ENCODE measurements at regions not wholly inside any gene's neighbourhood (a gene's known extent, or its start where the extent isn't known, plus 50 kb on each side); places are given as distances from the start of the nearest gene placed in this dataset.

DNA sequence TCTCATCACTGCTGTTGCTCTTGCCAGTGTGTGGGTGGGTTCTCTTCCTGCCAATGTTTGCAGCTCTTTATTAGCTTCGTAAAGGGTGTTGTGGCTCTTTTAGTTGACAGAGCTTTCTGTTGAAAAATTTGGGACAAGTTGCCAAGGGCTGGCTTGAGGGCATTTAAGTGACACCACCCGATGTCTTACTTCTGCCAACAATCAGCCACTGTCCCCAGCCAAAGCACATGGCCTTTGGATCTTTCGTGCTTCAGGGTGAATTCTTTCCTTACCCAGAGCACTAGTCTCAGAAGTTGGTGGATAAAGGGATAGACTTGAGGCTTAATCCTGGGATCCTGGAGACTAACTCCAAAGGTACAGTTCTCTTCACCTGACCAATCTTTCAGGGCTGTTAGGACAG is 113.6 kb downstream of the SOX3 start:
- TF ChIP-seq, protein P1, sequence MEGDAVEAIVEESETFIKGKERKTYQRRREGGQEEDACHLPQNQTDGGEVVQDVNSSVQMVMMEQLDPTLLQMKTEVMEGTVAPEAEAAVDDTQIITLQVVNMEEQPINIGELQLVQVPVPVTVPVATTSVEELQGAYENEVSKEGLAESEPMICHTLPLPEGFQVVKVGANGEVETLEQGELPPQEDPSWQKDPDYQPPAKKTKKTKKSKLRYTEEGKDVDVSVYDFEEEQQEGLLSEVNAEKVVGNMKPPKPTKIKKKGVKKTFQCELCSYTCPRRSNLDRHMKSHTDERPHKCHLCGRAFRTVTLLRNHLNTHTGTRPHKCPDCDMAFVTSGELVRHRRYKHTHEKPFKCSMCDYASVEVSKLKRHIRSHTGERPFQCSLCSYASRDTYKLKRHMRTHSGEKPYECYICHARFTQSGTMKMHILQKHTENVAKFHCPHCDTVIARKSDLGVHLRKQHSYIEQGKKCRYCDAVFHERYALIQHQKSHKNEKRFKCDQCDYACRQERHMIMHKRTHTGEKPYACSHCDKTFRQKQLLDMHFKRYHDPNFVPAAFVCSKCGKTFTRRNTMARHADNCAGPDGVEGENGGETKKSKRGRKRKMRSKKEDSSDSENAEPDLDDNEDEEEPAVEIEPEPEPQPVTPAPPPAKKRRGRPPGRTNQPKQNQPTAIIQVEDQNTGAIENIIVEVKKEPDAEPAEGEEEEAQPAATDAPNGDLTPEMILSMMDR (conservative IDR thresholded peaks at IDR 0.05; ENCODE audit: low read length), result no peak
- no peak for TF ChIP-seq EZH2phosphoT487 (IDR thresholded peaks at IDR 0.05; ENCODE audit: borderline replicate concordance)
